Mammary epithelial cell (primary cell): ENCODE measurements at regions not wholly inside any gene's neighbourhood (a gene's known extent, or its start where the extent isn't known, plus 50 kb on each side); places are given as distances from the start of the nearest gene placed in this dataset.

Source experiments
- EZH2 ChIP-seq: IDR thresholded peaks from 2 replicates; pipeline ENCODE4 v1.6.1; 2012; ENCODE audit warnings: low read length, inconsistent platforms, borderline replicate concordance
- TF ChIP-seq, protein P1 (sequence below), 2 donors: IDR thresholded peaks in 1 of 2; conservative IDR thresholded peaks in 1 of 2; 2 replicates each; pipeline ENCODE4 v1.5.1; 2011 to 2012; ENCODE audit warnings: inconsistent platforms in 2 of 2, low read length in 2 of 2, mild to moderate bottlenecking in 2 of 2, control low read depth in 1 of 2, low read depth in 1 of 2; ENCODE audit not compliant: insufficient read depth in 1 of 2; ENCODE audit errors: extremely low read depth in 1 of 2

DNA sequence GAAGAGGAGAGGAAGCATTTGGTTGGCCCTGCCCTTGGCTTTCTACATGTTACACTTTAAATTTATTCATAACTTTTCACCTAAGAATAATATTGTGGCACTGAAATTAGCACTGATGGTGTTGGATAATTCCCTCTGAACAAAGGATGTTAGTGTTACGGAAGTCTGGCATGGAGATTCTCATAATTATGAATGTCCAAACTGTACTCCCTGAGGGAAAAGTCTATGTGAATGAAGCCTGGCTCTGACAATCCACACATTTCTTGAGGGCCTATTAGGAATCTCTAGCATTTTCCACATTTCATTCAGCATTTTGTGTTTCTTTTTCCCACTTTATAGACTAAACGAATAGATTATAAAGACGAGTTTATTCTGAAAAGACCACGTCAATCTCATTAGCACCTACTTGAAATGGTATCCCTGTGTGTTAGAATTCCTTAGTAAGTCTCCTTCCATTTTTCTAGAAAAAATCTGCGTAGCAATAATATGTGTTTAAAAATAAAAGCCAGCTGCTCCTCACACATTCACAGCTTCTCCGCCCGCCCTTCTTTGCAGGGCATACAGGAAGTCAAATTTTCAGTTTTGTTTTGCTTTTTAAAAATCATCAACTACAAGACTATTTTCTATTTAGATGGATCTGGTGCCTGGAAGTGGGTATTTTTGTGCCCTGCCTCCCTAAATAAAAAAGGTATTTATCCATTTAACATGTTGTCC, 131.8 kb upstream of the PALS2 start:
- TF ChIP-seq, protein P1, sequence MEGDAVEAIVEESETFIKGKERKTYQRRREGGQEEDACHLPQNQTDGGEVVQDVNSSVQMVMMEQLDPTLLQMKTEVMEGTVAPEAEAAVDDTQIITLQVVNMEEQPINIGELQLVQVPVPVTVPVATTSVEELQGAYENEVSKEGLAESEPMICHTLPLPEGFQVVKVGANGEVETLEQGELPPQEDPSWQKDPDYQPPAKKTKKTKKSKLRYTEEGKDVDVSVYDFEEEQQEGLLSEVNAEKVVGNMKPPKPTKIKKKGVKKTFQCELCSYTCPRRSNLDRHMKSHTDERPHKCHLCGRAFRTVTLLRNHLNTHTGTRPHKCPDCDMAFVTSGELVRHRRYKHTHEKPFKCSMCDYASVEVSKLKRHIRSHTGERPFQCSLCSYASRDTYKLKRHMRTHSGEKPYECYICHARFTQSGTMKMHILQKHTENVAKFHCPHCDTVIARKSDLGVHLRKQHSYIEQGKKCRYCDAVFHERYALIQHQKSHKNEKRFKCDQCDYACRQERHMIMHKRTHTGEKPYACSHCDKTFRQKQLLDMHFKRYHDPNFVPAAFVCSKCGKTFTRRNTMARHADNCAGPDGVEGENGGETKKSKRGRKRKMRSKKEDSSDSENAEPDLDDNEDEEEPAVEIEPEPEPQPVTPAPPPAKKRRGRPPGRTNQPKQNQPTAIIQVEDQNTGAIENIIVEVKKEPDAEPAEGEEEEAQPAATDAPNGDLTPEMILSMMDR (conservative IDR thresholded peaks at IDR 0.05 in 1 of 2, IDR thresholded peaks at IDR 0.05 in 1 of 2; ENCODE audit: extremely low read depth in 1 of 2, insufficient read depth in 1 of 2, low read depth in 1 of 2, low read length in 2 of 2) = no peak
- no peak for TF ChIP-seq EZH2
